GM21723 (cell line): ENCODE measurements at regions not wholly inside any gene's neighbourhood (a gene's known extent, or its start where the extent isn't known, plus 50 kb on each side); places are given as distances from the start of the nearest gene placed in this dataset.
A peak's percentile ranks its signal among the peaks of the same experiment; 100 is the strongest.

ENCODE experiments used
- ATAC-seq: cut with Tn5 transposase; IDR thresholded peaks from one replicate; pipeline ENCODE4 v1.9.1; 2021; ENCODE audit warnings: mild to moderate bottlenecking, moderate library complexity; ENCODE audit not compliant: unreplicated experiment

GRCh38 chr9:31388660-31389059 is 995.8 kb upstream of the ACO1 start:
- ATAC-seq: no peak

- no peak for ATAC-seq
These were observed 995.4 kb upstream of the ACO1 start for GRCh38 chr9:31389075-31389474.

GRCh38 chr9:31390403-31391025 is 993.9 kb upstream of the ACO1 start:
- peak; percentile 49 for ATAC-seq

- no peak for ATAC-seq
These were observed 991.2 kb upstream of the ACO1 start for GRCh38 chr9:31393240-31393639.

GRCh38 chr9:31394015-31394473 is 990.4 kb upstream of the ACO1 start:
- ATAC-seq: peak; percentile 43

GRCh38 chr9:31412081-31412480 is 972.4 kb upstream of the ACO1 start:
- ATAC-seq: no peak

- no peak for ATAC-seq
These were observed 969.3 kb upstream of the ACO1 start for GRCh38 chr9:31415164-31415563.

- ATAC-seq: no peak
These were observed 966.0 kb upstream of the ACO1 start for GRCh38 chr9:31418419-31418818.

- peak; percentile 66 for ATAC-seq
These were observed 940.6 kb upstream of the ACO1 start for GRCh38 chr9:31443630-31444457.

- ATAC-seq: no peak
These were observed 939.1 kb upstream of the ACO1 start for GRCh38 chr9:31445357-31445756.

- peak; percentile 84 for ATAC-seq
These were observed 938.5 kb upstream of the ACO1 start for GRCh38 chr9:31445960-31446359.

- ATAC-seq: no peak
These were observed 917.4 kb upstream of the ACO1 start for GRCh38 chr9:31467075-31467474.

GRCh38 chr9:31470051-31470450 is 914.4 kb upstream of the ACO1 start:
- no peak for ATAC-seq

GRCh38 chr9:31471010-31471409 is 913.4 kb upstream of the ACO1 start:
- ATAC-seq: no peak

- no peak for ATAC-seq
These were observed 897.8 kb upstream of the ACO1 start for GRCh38 chr9:31486630-31487029.

- no peak for ATAC-seq
These were observed 893.8 kb upstream of the ACO1 start for GRCh38 chr9:31490551-31491106.

GRCh38 chr9:31492229-31492628 is 892.2 kb upstream of the ACO1 start:
- ATAC-seq: no peak

GRCh38 chr9:31500422-31500821 is 884.0 kb upstream of the ACO1 start:
- ATAC-seq: no peak

GRCh38 chr9:31519011-31519410 is 865.4 kb upstream of the ACO1 start:
- peak; percentile 71 for ATAC-seq

- ATAC-seq: peak; percentile 15
These were observed 865.0 kb upstream of the ACO1 start for GRCh38 chr9:31519424-31519823.

- ATAC-seq: no peak
These were observed 864.6 kb upstream of the ACO1 start for GRCh38 chr9:31519826-31520225.
